Suprapubic skin (tissue), 4 donors: ENCODE measurements at regions not wholly inside any gene's neighbourhood (a gene's known extent, or its start where the extent isn't known, plus 50 kb on each side); places are given as distances from the start of the nearest gene placed in this dataset.

Source experiments
- DNase-seq, 2 donors: peaks; one replicate each; pipeline ENCODE4 v3.0.0-alpha.2; 2019; ENCODE audit warnings: low spot score in 2 of 2
- H3K27ac ChIP-seq: fragments of 200-600 bp; sonication (generic); one replicate; pipeline ENCODE4 v1.5.1; 2019
- H3K27me3 ChIP-seq: fragments of 200-600 bp; sonication (generic); one replicate; pipeline ENCODE4 v1.5.1; 2019
- H3K36me3 ChIP-seq: fragments of 200-600 bp; sonication (generic); one replicate; pipeline ENCODE4 v1.5.1; 2019
- H3K4me1 ChIP-seq: fragments of 200-600 bp; sonication (generic); one replicate; pipeline ENCODE4 v1.5.1; 2019
- H3K4me3 ChIP-seq: fragments of 200-600 bp; sonication (generic); one replicate; pipeline ENCODE4 v1.5.1; 2019; ENCODE audit warnings: mild to moderate bottlenecking
- H3K9me3 ChIP-seq: fragments of 200-600 bp; sonication (generic); one replicate; pipeline ENCODE4 v1.5.1; 2019
- EP300 ChIP-seq: sonication (generic); formaldehyde crosslinking; IDR thresholded peaks from one replicate; pipeline ENCODE4 v1.6.1; 2017; ENCODE audit warnings: antibody characterized with exemption
- POLR2A ChIP-seq, 2 donors: fragments of 450-650 bp; IDR thresholded peaks; one replicate each; pipeline ENCODE4 v1.6.1; 2017; ENCODE audit warnings: antibody characterized with exemption in 2 of 2, mild to moderate bottlenecking in 2 of 2, moderate library complexity in 2 of 2
- POLR2AphosphoS5 ChIP-seq, 3 donors: sonication (generic); formaldehyde crosslinking; IDR thresholded peaks; one replicate each; pipeline ENCODE4 v1.6.1; 2017; ENCODE audit warnings: antibody characterized with exemption in 3 of 3
- WGBS: methylation state at CpG from one replicate; pipeline ENCODE4 v1.1.5; 2018; 5-methylcytosine and 5-hydroxymethylcytosine counted together
- TF ChIP-seq, protein P1 (sequence below), 2 donors: fragments of 200-600 bp in 1 of 2; fragments of 450-650 bp in 1 of 2; sonication (generic) in 1 of 2; IDR thresholded peaks; one replicate each; pipeline ENCODE4 v1.5.1; 2016 to 2019; ENCODE audit warnings: antibody characterized with exemption in 2 of 2, mild to moderate bottlenecking in 1 of 2, moderate library complexity in 1 of 2

DNA sequence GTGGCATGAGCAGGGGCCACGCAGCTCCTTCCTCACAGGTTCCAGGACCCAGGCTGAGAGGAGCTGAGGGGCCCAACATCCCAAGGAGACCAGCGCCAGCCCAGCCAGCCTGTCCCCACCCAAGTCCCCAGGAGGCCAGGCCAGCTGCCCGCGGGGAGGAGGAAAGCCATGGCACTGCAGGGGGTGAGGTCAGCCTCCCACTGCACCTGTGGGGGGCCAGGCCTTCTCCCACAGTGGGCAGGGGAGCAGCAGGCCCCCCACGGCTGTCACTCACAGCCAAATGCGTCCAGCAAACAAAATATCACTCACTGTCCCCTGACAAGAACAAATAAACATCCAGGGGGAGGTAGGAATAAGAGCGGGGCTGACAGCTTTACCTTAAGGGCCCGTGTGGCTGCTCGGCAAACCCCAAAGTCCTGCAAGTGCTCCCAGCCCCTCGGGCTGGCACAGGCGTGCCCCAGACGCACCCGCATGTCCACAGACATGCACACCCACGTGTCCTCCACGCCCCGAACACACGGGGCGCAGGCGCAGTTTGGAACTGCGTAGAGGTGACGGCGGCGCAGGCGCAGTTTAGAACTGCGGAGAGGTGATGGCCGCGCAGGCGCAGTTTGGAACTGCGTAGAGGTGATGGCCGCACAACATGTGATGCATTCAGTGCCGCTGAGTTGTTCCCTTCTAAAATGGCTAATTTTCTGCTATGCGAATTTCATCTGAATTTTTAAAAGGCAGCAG lies 291.1 kb downstream of the FOXL1 start:
- WGBS = 86% methylated on average over 28 of the region's 32 CpGs
- peaks cover 60% of the 10 kb centered on the region for H3K27me3 ChIP-seq
- H3K9me3 ChIP-seq = no peaks in the 10 kb centered on the region
- H3K27ac ChIP-seq = no peak overlapping the region
- H3K36me3 ChIP-seq = no peaks in the 10 kb centered on the region
- no peak overlapping the region for H3K4me3 ChIP-seq
- no peak for DNase-seq
- TF ChIP-seq, protein P1, sequence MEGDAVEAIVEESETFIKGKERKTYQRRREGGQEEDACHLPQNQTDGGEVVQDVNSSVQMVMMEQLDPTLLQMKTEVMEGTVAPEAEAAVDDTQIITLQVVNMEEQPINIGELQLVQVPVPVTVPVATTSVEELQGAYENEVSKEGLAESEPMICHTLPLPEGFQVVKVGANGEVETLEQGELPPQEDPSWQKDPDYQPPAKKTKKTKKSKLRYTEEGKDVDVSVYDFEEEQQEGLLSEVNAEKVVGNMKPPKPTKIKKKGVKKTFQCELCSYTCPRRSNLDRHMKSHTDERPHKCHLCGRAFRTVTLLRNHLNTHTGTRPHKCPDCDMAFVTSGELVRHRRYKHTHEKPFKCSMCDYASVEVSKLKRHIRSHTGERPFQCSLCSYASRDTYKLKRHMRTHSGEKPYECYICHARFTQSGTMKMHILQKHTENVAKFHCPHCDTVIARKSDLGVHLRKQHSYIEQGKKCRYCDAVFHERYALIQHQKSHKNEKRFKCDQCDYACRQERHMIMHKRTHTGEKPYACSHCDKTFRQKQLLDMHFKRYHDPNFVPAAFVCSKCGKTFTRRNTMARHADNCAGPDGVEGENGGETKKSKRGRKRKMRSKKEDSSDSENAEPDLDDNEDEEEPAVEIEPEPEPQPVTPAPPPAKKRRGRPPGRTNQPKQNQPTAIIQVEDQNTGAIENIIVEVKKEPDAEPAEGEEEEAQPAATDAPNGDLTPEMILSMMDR (IDR thresholded peaks at IDR 0.05) = no peak
- TF ChIP-seq POLR2AphosphoS5 (IDR thresholded peaks at IDR 0.05) = no peak
- peaks cover 9% of the 10 kb centered on the region for H3K4me1 ChIP-seq

DNA sequence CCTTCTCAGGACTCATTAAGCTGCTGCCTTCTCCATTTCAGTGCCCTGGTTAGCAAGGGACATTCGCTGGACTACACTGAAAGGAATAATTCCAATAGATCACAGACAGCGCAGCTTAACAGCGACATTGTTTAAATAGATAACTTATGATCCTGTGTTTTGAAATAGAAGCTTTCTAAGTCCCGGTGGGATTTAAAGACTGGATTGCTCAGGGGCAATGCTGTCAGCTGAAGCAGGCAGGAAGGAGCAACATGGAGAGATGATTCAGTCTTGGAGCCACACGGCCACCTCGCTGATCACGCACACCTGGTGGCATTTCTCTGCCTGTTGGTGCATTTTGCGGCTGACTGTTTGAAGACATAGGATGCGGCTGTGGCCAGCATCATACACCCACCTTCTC lies 292.0 kb downstream of the FOXL1 start:
- WGBS = 71% methylated on average over 8 of the region's 9 CpGs
- Histone ChIP-seq H3K36me3 (no peaks in the 10 kb centered on the region), H3K4me1 (peaks cover 9% of the 10 kb centered on the region), H3K9me3 (no peaks in the 10 kb centered on the region), H3K27me3 (peaks cover 68% of the 10 kb centered on the region), H3K4me3 (no peak overlapping the region), H3K27ac (no peak overlapping the region)
- TF ChIP-seq POLR2AphosphoS5 (IDR thresholded peaks at IDR 0.05) (no peak), EP300 (no peak), POLR2A (IDR thresholded peaks at IDR 0.05) (no peak)
- TF ChIP-seq, protein P1 (IDR thresholded peaks at IDR 0.05) = no peak
- no peak for DNase-seq

DNA sequence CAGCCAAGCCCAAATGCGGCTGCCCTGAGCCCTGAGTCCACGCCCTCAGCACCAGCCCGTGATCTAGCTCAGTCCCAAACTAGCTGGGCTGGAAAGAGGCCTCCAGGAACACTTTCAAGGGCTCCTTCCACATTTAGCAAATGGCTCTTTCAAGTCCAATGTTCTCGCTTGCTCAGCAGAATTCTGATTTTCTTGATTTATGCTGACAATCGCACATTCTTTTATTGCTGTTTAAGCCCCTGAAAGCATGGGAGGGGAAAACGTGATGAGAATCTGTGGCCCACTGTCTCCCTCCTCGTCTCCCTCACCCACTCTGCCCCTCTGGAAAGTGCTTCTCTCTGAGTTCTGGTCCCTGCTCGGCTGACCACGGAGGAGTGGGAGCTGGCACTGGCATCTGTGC lies 293.8 kb downstream of the FOXL1 start:
- Histone ChIP-seq H3K36me3 (no peaks in the 10 kb centered on the region), H3K4me3 (no peak overlapping the region), H3K9me3 (no peaks in the 10 kb centered on the region), H3K27me3 (peaks cover 75% of the 10 kb centered on the region), H3K27ac (no peak overlapping the region), H3K4me1 (no peaks in the 10 kb centered on the region)
- WGBS = 57% methylated on average over 9 of the region's 9 CpGs
- TF ChIP-seq, protein P1 (IDR thresholded peaks at IDR 0.05) = no peak
- TF ChIP-seq POLR2A (IDR thresholded peaks at IDR 0.05) (no peak), EP300 (no peak), POLR2AphosphoS5 (IDR thresholded peaks at IDR 0.05) (no peak)
- DNase-seq = no peak

DNA sequence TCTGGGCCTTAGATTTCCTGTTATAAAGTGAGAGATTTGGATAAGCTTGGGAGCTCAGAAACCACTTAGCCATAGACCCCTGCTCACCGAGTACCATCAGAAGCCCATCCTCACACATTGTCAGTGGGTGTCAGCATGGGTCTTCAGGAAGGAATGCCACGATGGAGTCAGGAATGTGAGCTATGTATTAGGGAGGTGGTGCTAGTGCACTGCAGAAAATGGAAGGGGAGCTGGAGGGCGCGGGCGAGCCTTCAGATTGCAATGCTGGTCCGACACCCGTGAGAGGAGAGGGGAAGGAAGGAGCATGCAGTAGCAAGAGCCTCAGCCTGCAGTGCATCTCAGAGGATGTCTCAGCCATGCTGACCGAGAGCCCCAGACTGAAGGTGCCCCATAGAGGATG lies 294.5 kb downstream of the FOXL1 start:
- WGBS = 95% methylated on average over 8 of the region's 8 CpGs
- Histone ChIP-seq H3K4me3 (no peak overlapping the region), H3K27ac (no peak overlapping the region), H3K36me3 (no peaks in the 10 kb centered on the region), H3K9me3 (no peaks in the 10 kb centered on the region), H3K27me3 (peaks cover 75% of the 10 kb centered on the region), H3K4me1 (no peaks in the 10 kb centered on the region)
- TF ChIP-seq, protein P1 (IDR thresholded peaks at IDR 0.05) = no peak
- TF ChIP-seq EP300 = no peak
- no peak for TF ChIP-seq POLR2AphosphoS5 (IDR thresholded peaks at IDR 0.05)
- no peak for TF ChIP-seq POLR2A (IDR thresholded peaks at IDR 0.05)
- DNase-seq = no peak

DNA sequence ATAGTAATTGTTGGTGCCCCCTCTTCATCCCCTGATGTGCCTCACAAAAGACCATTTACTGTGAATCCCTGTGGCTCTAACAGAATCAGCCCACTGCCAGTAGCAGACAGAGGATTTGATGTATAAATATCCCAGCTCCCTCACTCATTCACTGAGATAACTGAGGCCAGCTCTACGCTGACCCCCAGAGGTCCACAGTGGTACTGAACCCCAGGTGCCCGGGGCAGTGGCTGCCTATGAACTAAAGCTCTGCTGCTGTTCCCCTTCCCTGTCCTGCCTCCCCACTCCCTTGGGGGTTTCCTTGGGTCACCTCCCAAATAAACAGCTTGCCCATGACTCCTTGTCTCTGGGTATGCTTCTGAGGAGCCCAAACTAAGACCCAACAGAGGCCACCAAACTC lies 295.8 kb downstream of the FOXL1 start:
- H3K36me3 ChIP-seq = no peaks in the 10 kb centered on the region
- peaks cover 82% of the 10 kb centered on the region for H3K27me3 ChIP-seq
- 56% methylated on average over 2 of the region's 2 CpGs for WGBS
- DNase-seq = no peak
- H3K4me1 ChIP-seq = no peaks in the 10 kb centered on the region
- H3K4me3 ChIP-seq = no peak overlapping the region
- no peak overlapping the region for H3K27ac ChIP-seq
- TF ChIP-seq EP300 = no peak
- TF ChIP-seq, protein P1 (IDR thresholded peaks at IDR 0.05) = peak in 1 of 2 donors; percentile 45
- H3K9me3 ChIP-seq = no peaks in the 10 kb centered on the region
